ENCODE measurements at regions not wholly inside any gene's neighbourhood (a gene's known extent, or its start where the extent isn't known, plus 50 kb on each side); places are given as distances from the start of the nearest gene placed in this dataset.

DNA sequence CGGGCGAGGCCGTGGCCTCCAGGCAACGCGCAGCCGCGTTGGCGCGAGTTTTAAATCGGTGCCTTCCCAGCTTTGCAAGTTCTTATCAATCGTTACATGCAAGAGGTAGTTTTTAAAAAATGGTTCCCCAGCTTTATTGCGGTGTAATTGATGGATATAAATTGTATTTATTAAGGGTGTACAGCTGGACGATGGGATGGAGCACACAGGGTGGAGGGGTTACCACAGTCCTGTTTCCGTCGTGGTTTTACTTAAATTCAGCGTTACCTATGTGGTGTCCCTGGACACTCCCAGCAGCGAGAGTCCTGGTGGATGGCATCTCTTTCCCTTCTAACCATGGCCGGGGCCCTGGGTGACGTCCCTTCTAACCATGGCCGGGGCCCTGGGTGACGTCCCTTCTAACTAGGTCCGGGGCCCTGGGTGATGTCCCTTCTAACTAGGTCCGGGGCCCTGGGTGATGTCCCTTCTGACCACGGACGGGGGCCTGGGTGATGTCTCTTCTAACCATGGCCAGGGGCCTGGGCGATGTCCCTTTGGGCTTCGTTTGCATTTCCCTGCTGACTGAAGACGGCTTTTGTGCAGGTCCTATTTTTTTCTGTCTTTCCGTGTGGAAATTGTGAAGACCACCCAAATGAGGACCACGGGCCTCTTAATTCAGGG, 97.9 kb downstream of the TNFAIP2 start:
- ChIA-PET CTCF (ENCODE audit: low intra/inter-chr PET ratio, low total read pairs) (no interaction called here), POLR2A (no interaction called here)
- peaks cover 24% of the 10 kb centered on the region for H3K4me1 ChIP-seq (ENCODE audit: insufficient read depth, low read length)
- ATAC-seq (no peak), FAIRE-seq (no peak), DNase-seq (ENCODE audit: low spot score) (no peak)
- 0 out of 2 replicates have a peak, but pooled peaks cover 6% of the 10 kb centered on the region for H3K9me3 ChIP-seq (ENCODE audit: low read length)
- H3K4me2 ChIP-seq (ENCODE audit: low read depth, low read length), result no peak overlapping the region
- H4K20me1 ChIP-seq (ENCODE audit: insufficient read depth, low read length), result no peaks in the 10 kb centered on the region
- no peak overlapping the region for H3K4me3 ChIP-seq (replicated peaks in 1 of 3; ENCODE audit: insufficient read depth in 1 of 3, low read depth in 2 of 3, low read length in 3 of 3)
- H2AFZ ChIP-seq (ENCODE audit: low read length), result no peak overlapping the region
- no peak overlapping the region for H3K9ac ChIP-seq (ENCODE audit: insufficient read depth, low read depth, low read length)
- TF ChIP-seq KLF15 (CRISPR knock-in tag; IDR thresholded peaks at IDR 0.05; ENCODE audit: borderline replicate concordance) (no peak), GZF1 (CRISPR knock-in tag; IDR thresholded peaks at IDR 0.05) (no peak), XBP1 (CRISPR knock-in tag; IDR thresholded peaks at IDR 0.05) (no peak), ZNF160 (CRISPR knock-in tag; IDR thresholded peaks at IDR 0.05) (no peak), ZNF850 (CRISPR knock-in tag; conservative IDR thresholded peaks at IDR 0.05) (no peak), ZSCAN31 (CRISPR knock-in tag; IDR thresholded peaks at IDR 0.05; ENCODE audit: low read depth) (no peak), SIX4 (CRISPR knock-in tag; IDR thresholded peaks at IDR 0.05) (no peak), EHMT2 (IDR thresholded peaks at IDR 0.05; ENCODE audit: borderline replicate concordance, low read depth, low read length) (no peak), ZFP90 (CRISPR knock-in tag; IDR thresholded peaks at IDR 0.05; ENCODE audit: borderline replicate concordance) (no peak), ZNF496 (CRISPR knock-in tag; IDR thresholded peaks at IDR 0.05; ENCODE audit: insufficient replicate concordance) (no peak), KLF11 (CRISPR knock-in tag; IDR thresholded peaks at IDR 0.05) (no peak), NCOR1 (IDR thresholded peaks at IDR 0.05; ENCODE audit: borderline replicate concordance, low read length) (no peak)
- in situ Hi-C loops (cut with HindIII; ENCODE audit: extremely low pct_ligation_motif_present, low pct_unique_long_range_greater_than_20kb), result no loop called here
- no peaks in the 10 kb centered on the region for H3K36me3 ChIP-seq (replicated peaks in 1 of 2; ENCODE audit: control insufficient read depth in 1 of 2, insufficient read depth in 2 of 2, low read length in 2 of 2)
- intact Hi-C loops (cut with micrococcal nuclease; ENCODE audit: unreplicated experiment), result no loop called here
- H3K27me3 ChIP-seq (ENCODE audit: control insufficient read depth in 1 of 2, insufficient read depth in 2 of 2, low read length in 2 of 2), result peaks cover 1 to 6% of the 10 kb centered on the region in 2 experiments; a peak in 3 of 5 replicates
- WGBS (ENCODE audit: low lambda C conversion rate), result 80% methylated on average over 30 of the region's 30 CpGs
- no peak overlapping the region for H3K27ac ChIP-seq (ENCODE audit: extremely low read length, insufficient read depth, low read length)
- no peaks in the 10 kb centered on the region for H3K79me2 ChIP-seq (ENCODE audit: insufficient read depth, low read length)
- BruUV-seq (replicated peaks), result no TSS peak

Data from HepG2 (cell line).